ENCODE measurements at regions not wholly inside any gene's neighbourhood (a gene's known extent, or its start where the extent isn't known, plus 50 kb on each side); places are given as distances from the start of the nearest gene placed in this dataset.

DNA sequence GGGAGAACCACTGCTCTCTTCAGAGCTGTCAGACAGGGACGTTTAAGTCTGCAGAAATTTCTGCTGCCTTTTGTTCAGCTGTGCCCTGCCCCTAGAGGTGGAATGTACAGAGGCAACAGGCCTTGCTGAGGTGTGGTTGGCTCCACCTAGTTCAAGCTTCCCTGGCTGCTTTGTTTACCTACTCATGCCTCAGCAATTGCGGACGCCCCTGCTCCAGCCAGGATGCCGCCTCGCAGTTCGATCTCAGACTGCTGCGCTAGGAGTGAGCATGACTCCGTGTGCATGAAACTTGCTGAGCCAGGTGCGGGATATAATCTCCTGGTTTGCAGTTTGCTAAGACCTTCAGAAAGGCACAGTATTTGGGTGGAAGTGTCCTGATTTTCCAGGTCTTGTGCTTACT, 70.9 kb downstream of the MAGEB5 start:
- H3K4me1 ChIP-seq, result no peaks in the 10 kb centered on the region
- FAIRE-seq, result no peak
- POLR2A ChIA-PET, result no interaction called here
- WGBS (ENCODE audit: missing lambda C conversion rate), result 10% methylated on average over 4 of the region's 9 CpGs
- no peak overlapping the region for H3K27ac ChIP-seq
- CTCF ChIA-PET, result no interaction called here
- H3K4me3 ChIP-seq, result no peak overlapping the region
- DNase-seq (ENCODE audit: low read depth in 1 of 2, low spot score in 1 of 2), result no peak
- no peaks in the 10 kb centered on the region for H3K9me3 ChIP-seq
- no peak for ATAC-seq
- TF ChIP-seq, protein P1, sequence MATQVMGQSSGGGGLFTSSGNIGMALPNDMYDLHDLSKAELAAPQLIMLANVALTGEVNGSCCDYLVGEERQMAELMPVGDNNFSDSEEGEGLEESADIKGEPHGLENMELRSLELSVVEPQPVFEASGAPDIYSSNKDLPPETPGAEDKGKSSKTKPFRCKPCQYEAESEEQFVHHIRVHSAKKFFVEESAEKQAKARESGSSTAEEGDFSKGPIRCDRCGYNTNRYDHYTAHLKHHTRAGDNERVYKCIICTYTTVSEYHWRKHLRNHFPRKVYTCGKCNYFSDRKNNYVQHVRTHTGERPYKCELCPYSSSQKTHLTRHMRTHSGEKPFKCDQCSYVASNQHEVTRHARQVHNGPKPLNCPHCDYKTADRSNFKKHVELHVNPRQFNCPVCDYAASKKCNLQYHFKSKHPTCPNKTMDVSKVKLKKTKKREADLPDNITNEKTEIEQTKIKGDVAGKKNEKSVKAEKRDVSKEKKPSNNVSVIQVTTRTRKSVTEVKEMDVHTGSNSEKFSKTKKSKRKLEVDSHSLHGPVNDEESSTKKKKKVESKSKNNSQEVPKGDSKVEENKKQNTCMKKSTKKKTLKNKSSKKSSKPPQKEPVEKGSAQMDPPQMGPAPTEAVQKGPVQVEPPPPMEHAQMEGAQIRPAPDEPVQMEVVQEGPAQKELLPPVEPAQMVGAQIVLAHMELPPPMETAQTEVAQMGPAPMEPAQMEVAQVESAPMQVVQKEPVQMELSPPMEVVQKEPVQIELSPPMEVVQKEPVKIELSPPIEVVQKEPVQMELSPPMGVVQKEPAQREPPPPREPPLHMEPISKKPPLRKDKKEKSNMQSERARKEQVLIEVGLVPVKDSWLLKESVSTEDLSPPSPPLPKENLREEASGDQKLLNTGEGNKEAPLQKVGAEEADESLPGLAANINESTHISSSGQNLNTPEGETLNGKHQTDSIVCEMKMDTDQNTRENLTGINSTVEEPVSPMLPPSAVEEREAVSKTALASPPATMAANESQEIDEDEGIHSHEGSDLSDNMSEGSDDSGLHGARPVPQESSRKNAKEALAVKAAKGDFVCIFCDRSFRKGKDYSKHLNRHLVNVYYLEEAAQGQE (IDR thresholded peaks at IDR 0.05), result no peak
- no peak for TF ChIP-seq FOSB (CRISPR knock-in tag; IDR thresholded peaks at IDR 0.05)
- no peak for TF ChIP-seq POLR2AphosphoS2 (conservative IDR thresholded peaks at IDR 0.05; ENCODE audit: low read length)
- no peak for TF ChIP-seq RNF2 (IDR thresholded peaks at IDR 0.05; ENCODE audit: borderline replicate concordance, low read depth)
- TF ChIP-seq FOXS1 (CRISPR knock-in tag; IDR thresholded peaks at IDR 0.05), result no peak
- no peak for TF ChIP-seq KDM1A (IDR thresholded peaks at IDR 0.05; ENCODE audit: low read depth)
- no peak for TF ChIP-seq SREBF2 (IDR thresholded peaks at IDR 0.05)
- no peak for TF ChIP-seq JUNB (IDR thresholded peaks at IDR 0.05)
- TF ChIP-seq, protein P2, sequence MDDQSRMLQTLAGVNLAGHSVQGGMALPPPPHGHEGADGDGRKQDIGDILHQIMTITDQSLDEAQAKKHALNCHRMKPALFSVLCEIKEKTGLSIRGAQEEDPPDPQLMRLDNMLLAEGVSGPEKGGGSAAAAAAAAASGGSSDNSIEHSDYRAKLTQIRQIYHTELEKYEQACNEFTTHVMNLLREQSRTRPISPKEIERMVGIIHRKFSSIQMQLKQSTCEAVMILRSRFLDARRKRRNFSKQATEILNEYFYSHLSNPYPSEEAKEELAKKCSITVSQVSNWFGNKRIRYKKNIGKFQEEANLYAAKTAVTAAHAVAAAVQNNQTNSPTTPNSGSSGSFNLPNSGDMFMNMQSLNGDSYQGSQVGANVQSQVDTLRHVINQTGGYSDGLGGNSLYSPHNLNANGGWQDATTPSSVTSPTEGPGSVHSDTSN (IDR thresholded peaks at IDR 0.05), result no peak
- no peak for TF ChIP-seq TP53 (CRISPR knock-in tag; IDR thresholded peaks at IDR 0.05)
- TF ChIP-seq ZC3H11A (IDR thresholded peaks at IDR 0.05), result no peak
- no peak for TF ChIP-seq TFCP2L1 (CRISPR knock-in tag; IDR thresholded peaks at IDR 0.05)
- TF ChIP-seq, protein P3, sequence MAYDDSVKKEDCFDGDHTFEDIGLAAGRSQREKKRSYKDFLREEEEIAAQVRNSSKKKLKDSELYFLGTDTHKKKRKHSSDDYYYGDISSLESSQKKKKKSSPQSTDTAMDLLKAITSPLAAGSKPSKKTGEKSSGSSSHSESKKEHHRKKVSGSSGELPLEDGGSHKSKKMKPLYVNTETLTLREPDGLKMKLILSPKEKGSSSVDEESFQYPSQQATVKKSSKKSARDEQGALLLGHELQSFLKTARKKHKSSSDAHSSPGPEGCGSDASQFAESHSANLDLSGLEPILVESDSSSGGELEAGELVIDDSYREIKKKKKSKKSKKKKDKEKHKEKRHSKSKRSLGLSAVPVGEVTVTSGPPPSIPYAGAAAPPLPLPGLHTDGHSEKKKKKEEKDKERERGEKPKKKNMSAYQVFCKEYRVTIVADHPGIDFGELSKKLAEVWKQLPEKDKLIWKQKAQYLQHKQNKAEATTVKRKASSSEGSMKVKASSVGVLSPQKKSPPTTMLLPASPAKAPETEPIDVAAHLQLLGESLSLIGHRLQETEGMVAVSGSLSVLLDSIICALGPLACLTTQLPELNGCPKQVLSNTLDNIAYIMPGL (CRISPR knock-in tag; IDR thresholded peaks at IDR 0.05; ENCODE audit: borderline replicate concordance), result no peak
- TF ChIP-seq EHMT2 (IDR thresholded peaks at IDR 0.05; ENCODE audit: low read depth), result no peak
- no peak overlapping the region for H3K4me2 ChIP-seq

Small RNAs in the stretch of these regions (small RNA-seq; reads per million reads assigned to genes)
- gene AC005345.1 (0 reads per million in 6 experiments), gene RF00019 (0 reads per million in 6 experiments), gene RNU1-142P (0 reads per million in 6 experiments)

All from A549 (cell line).